ENCODE measurements at regions not wholly inside any gene's neighbourhood (a gene's known extent, or its start where the extent isn't known, plus 50 kb on each side); places are given as distances from the start of the nearest gene placed in this dataset.
A peak's percentile ranks its signal among the peaks of the same experiment; 100 is the strongest.

DNA sequence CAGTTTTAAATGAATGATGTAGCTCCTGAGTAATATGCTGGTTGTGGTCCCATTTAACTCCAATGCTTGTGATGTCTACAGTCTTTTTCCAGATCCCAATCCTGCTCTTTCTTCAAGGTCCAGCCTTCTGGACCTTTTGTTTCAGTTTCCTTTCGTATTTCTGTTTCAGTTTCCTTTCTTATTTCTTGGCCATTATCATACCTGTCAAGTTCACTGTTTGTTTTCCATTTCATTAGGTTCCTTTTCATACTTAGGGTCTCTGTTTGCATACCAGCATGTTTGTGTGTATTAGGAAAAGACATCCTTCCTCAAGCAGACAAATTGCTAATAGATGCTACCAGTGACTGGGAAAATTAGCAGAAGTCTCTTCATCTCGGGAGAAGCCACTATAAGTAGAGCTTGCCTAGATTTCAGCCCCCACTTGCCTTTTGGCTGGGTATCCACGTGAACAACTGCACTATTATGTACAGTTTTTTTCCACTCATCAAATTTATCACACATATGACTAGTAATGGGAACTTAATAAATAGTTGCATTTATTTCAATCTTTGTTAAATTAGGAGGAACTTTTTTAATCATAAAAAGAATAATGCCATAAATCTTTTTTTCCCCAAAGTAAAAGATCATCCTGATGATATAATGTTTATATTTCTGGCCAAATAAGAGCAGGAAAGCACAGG is 583.4 kb downstream of the BCKDHB start:
- no peak for DNase-seq

- no peak for DNase-seq
These were observed 573.5 kb downstream of the BCKDHB start for GRCh38 chr6:80679992-80680391.

DNA sequence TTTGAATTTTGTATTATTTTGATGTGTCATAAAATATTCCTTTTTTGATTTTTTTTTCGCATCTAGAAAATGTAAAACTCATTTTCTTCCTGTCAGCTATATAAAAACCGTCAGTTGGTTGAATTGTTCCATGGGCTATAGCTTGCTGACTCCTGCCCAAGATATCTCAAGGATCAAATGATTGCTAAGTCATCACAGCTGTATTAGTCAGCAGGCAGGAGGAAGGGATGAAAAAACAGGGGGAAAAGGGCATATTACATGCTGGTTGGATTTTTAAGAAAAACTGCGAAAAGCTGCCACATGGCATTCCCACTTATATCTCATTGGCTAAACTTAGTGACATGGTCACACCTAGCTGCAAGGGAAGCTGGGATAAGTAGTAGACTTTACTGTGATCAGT is 569.9 kb downstream of the BCKDHB start:
- no peak for DNase-seq

DNA sequence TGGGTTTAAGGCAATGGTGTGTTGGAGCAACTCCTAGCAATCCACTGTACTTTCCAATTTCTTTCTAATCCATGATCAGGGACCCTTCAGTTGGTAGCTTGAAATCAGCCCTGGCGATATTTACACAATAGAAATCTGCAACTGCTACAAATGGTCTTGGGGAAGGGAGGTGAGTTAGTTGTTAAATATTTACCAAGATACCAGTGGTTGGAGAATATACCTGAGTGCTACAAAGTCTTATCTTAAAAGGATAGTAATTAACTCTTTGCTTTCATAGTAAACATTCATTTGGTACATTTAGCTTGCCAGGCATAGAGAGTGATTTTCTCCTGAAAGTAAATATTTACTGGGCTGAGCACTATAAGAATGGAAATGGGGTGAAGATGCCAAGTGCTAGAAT is 568.2 kb downstream of the BCKDHB start:
- no peak for DNase-seq

DNA sequence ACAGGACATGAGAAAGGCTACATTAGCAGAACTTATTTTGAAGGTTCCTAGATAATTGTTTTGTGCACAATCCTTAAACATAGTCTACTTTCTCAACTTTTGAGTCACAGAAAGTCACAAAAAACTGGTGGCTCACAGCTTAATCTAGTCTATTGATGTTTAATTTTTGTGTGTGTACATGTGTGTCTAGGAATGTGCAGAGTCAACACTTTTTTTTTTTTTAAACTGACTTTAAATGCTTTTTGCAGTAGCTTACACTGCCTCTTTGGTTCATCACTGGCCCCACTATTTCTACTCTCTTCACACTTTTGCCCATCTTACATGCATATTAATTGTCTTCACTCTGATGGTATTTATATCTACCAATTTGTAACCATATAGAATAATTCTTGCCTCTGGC is 566.9 kb downstream of the BCKDHB start:
- DNase-seq, result no peak

DNA sequence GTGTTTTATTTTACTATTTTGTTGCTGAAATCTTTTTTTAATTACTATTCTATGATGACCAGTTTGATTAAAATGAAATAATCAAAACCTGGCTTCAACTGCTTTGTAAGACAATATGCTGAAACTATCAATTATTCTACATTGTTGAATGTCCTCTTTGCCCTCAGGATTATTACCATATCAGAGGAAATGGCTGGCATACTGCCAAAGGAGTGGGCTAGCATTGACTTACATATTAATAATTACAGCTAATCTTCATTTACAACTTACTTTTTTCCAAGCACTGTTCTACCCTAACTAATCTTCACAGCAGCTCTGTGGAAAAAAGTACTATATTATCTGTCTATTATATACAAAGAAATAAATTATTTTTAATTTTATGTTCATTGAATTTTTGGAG is 560.5 kb downstream of the BCKDHB start:
- DNase-seq, result no peak

GRCh38 chr6:80658926-80659325 is 552.5 kb downstream of the BCKDHB start:
- DNase-seq, result no peak

DNA sequence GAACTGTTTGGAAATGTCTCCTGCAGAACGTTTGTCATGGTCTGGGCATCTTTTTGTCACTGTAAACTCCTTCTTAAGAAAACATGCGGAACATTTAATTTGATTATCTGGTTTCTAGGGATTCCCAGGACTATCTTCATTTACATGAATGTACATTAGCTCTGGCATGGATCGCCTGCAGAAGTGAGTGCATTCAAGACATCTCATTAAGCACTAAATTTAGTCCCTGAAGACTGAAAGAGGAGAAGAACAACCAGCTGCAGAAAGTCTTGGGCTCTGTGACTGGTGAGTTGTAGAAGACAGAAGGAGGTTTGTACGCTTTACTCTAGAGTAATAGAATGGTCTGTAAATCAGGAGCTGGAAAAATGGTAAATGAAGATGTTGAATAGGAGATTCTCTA is 540.7 kb downstream of the BCKDHB start:
- DNase-seq, result no peak

DNA sequence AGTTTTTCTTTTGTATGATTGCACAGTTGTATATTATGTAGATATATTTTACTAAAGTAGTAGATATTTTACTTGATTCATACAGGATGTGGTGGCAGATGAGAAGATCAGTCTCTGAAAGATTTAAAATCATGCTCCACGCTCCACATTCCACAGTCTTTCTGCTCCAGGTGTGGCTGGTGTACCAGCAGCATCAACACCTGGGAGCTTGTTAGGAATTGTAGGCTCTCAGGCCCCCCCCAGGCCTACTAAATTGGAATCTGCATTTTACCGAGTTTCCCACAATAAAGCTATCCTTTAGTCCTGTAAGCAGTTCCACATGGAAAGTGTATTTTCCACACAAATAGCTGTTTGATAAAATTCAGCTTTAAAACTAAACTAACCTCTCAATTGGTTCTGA is 537.4 kb downstream of the BCKDHB start:
- DNase-seq, result no peak

GRCh38 chr6:80642452-80642851 is 536.0 kb downstream of the BCKDHB start:
- DNase-seq, result no peak

DNA sequence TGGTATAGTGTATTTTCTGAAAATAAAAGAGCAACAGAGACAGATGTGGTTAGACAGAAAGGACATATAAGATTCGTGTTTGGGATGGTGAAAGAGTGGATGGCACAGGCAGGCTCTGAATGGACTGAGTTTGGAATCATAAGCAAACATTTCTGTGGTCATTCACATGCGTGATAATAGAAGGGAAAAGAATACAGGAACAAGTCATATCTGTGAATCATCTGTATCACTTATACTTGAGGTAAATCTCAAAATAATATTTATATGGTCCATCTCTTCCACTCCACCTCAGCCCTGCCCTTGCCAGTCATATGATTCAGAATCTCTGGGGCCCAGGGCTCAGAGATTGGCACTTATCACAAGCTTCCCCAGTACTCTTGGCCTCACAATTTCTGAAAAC is 535.1 kb downstream of the BCKDHB start:
- no peak for DNase-seq

- DNase-seq, result no peak
These were observed 533.7 kb downstream of the BCKDHB start for GRCh38 chr6:80640176-80640575.

DNA sequence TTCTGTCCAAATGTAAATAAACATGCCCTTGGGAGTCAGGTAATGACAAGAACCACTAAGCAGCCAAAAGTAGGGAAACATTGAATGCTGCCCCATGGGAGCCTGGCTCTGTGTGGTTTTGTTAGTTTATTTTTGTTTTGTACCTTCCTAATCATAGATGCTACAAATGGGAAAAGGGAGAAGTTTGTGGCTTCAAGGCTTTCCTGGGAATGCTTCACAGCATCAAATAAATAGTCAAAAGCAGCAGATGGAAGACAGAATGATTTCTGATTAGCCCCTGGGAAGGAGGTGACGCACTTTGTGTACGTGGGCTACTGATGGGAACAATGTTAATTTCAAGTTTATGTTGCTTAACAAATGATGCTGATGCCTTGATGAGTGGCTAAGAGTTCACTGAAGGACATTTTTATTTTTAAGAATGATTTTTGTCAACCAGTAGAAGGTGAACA is 532.7 kb downstream of the BCKDHB start:
- no peak for DNase-seq

GRCh38 chr6:80638213-80639055 is 532.0 kb downstream of the BCKDHB start:
- DNase-seq, result peak; percentile 97

DNA sequence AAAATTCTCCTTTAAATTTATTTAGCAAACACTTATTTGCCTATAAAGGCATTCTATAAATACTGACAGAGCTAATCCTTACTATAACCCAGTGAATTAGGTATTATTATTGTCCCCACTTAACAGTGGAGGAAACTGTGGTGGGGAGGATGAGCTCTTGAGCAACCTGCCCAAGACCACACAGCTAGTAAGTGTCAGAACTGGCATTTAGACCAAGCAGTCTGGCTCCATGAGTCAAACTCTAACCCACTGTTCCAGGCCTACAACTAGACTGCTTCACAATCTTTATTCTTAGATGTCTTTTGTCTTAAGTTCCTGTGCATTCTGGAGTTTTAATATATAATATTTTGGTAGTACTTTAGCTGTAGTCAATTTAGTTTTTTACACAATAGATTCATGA is 530.8 kb downstream of the BCKDHB start:
- no peak for DNase-seq

GRCh38 chr6:80636689-80637088 is 530.2 kb downstream of the BCKDHB start:
- no peak for DNase-seq

- DNase-seq, result no peak
These were observed 526.9 kb downstream of the BCKDHB start for GRCh38 chr6:80633412-80633811.

DNA sequence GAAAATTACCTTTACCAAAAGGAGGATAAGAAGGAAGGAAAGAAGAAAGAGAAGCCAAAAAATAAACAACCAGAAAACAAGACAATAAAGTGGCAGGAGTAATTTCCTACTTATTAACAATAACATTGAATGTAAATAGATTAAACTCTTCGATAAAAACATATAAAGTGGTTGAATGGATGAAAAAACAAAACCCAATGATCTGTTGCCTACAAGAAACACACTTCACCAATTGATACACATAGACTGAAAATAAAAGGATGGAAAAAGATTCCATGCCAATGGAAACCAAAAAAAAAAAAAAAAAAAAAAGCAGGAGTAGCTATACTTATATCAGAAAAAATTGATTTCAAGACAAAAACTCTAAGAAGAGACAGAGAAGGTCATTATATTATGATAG is 518.9 kb downstream of the BCKDHB start:
- DNase-seq, result no peak

DNA sequence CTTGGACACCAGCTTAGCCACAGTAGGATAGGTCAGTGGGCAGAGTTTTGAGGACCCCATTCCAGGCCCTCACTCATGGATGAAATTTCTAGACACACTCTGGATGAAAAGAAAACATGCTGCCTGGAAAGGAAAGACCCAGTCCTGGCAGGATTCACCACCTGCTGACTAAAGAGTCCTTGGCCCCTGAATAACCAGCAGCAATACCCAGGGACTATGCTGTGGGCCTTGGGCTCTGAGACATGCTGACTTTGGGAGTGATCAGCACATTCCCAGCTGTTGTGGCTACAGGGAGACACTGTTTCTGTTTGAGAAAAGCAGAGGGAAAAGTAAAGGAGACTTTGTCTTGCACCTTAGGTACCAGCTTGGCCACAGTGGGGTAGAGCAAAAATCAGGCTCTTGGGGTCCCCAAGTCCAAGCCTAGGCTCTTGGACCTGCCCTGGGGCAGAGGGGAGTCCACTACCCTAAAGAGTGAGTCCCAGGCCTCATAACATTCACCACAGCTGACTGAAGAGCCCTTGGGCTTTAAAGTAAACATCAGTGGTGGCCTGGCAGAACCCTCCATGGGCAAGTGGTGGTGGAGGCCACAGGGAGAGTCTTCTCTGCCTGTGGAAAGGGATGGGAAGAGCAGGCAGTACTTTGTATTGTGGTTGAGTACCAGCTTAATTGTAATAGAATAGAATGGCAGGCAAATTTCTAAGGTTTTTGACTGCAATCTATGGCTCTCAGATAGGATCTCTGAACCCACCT is 516.8 kb downstream of the BCKDHB start:
- DNase-seq, result no peak

- no peak for DNase-seq
These were observed 516.2 kb downstream of the BCKDHB start for GRCh38 chr6:80622641-80623040.

- no peak for DNase-seq
These were observed 512.5 kb downstream of the BCKDHB start for GRCh38 chr6:80618953-80619352.

- DNase-seq, result no peak
These were observed 504.4 kb downstream of the BCKDHB start for GRCh38 chr6:80610846-80611245.

GRCh38 chr6:80608881-80609280 is 502.4 kb downstream of the BCKDHB start:
- no peak for DNase-seq

Measured in NCI-H1436 treated with DMSO at 0.1 percent for 48 hours (cell line).